CD4-positive, alpha-beta memory T cell (primary cell): ENCODE measurements at regions not wholly inside any gene's neighbourhood (a gene's known extent, or its start where the extent isn't known, plus 50 kb on each side); places are given as distances from the start of the nearest gene placed in this dataset.
"Not testable (repeated sequence)": the region's sequence is repeated elsewhere in the genome, so short reads cannot be mapped to it uniquely, and the experiment has no call there.

Experiments used
- CTCF ChIA-PET: fragments of 350-600 bp; sonication (Branson Sonifier 250); formaldehyde crosslinking; loops from one replicate; lab custom pipeline; 2021; ENCODE audit warnings: inconsistent platforms; ENCODE audit not compliant: partially characterized antibody; lab: Charles Lee
- POLR2A ChIA-PET: fragments of 350-600 bp; sonication (Branson Sonifier 250); formaldehyde crosslinking; loops from one replicate; lab custom pipeline; 2021; ENCODE audit not compliant: partially characterized antibody; lab: Charles Lee
- DNase-seq, 5 donors: peaks; one replicate each; pipeline versions ENCODE4 v3.0.0 to v3.0.0-alpha.2; 2020 to 2022; ENCODE audit warnings: mixed read lengths in 1 of 5
- H3K27ac ChIP-seq: one replicate; pipeline ENCODE4 v1.7.0; 2013; ENCODE audit warnings: low read depth, low read length
- H3K27me3 ChIP-seq: 2 replicates; pipeline ENCODE4 v1.7.0; 2013; ENCODE audit warnings: mild to moderate bottlenecking, low read length, moderate library complexity; ENCODE audit not compliant: insufficient read depth
- H3K36me3 ChIP-seq: 2 replicates; pipeline ENCODE4 v1.7.0; 2013; ENCODE audit warnings: mild to moderate bottlenecking, low read length, moderate library complexity; ENCODE audit not compliant: insufficient read depth
- H3K4me1 ChIP-seq: 2 replicates; pipeline ENCODE4 v1.7.0; 2013; ENCODE audit warnings: mild to moderate bottlenecking, low read length, moderate library complexity; ENCODE audit not compliant: insufficient read depth
- H3K4me3 ChIP-seq, 2 donors: one replicate each; pipeline ENCODE4 v1.7.0; 2013; ENCODE audit warnings: low read length in 2 of 2, mild to moderate bottlenecking in 1 of 2
- H3K9me3 ChIP-seq, 2 donors: one replicate each; pipeline ENCODE4 v1.7.0; 2013; ENCODE audit warnings: low read length in 2 of 2, control low read depth in 1 of 2; ENCODE audit not compliant: control insufficient read depth in 1 of 2
- H3K27ac Mint-ChIP-seq, 7 donors: one replicate each; pipeline ENCODE4 v1.8.0; 2020 to 2021; ENCODE audit warnings: mixed read lengths in 7 of 7, mild to moderate bottlenecking in 6 of 7, inconsistent platforms in 3 of 7, moderate library complexity in 3 of 7
- H3K27me3 Mint-ChIP-seq, 2 donors: one replicate each; pipeline ENCODE4 v1.8.0; 2020 to 2021; ENCODE audit warnings: mixed read lengths in 2 of 2
- H3K36me3 Mint-ChIP-seq, 2 donors: one replicate each; pipeline ENCODE4 v1.8.0; 2020 to 2021; ENCODE audit warnings: mixed read lengths in 2 of 2, inconsistent platforms in 1 of 2, mild to moderate bottlenecking in 1 of 2
- H3K4me1 Mint-ChIP-seq, 4 donors: one replicate each; pipeline ENCODE4 v1.8.0; 2020 to 2021; ENCODE audit warnings: mixed read lengths in 4 of 4, mild to moderate bottlenecking in 1 of 4
- H3K4me3 Mint-ChIP-seq, 8 donors: one replicate each; pipeline ENCODE4 v1.8.0; 2020 to 2021; ENCODE audit warnings: mixed read lengths in 8 of 8, mild to moderate bottlenecking in 7 of 8, moderate library complexity in 6 of 8, inconsistent platforms in 3 of 8
- H3K9me3 Mint-ChIP-seq, 8 donors: one replicate each; pipeline ENCODE4 v1.8.0; 2020 to 2021; ENCODE audit warnings: mixed read lengths in 8 of 8, mild to moderate bottlenecking in 5 of 8, inconsistent platforms in 3 of 8, moderate library complexity in 1 of 8
- intact Hi-C: fragments of 100-400 bp; cut with micrococcal nuclease; formaldehyde crosslinking; loops from one replicate; pipeline ENCODE4 v1.15.1; 2023

GRCh38 chr22:23494930-23495266 lies 85.2 kb downstream of the IGLL1 start:
- Histone ChIP-seq H3K4me3 (no peak overlapping the region), H3K9me3 (no peaks in the 10 kb centered on the region), H3K36me3 (no peaks in the 10 kb centered on the region), H3K4me1 (peaks cover 8% of the 10 kb centered on the region), H3K27ac (no peak overlapping the region), H3K27me3 (no peaks in the 10 kb centered on the region)
- H3K4me3 Mint-ChIP-seq, result peak overlapping the region in 1 of 8 donors; percentile 43
- DNase-seq, result no peak
- POLR2A ChIA-PET, result no interaction called here
- H3K27ac Mint-ChIP-seq, result no peak overlapping the region
- no peaks in the 10 kb centered on the region for H3K36me3 Mint-ChIP-seq
- peaks cover 11 to 27% (median 17%) of the 10 kb centered on the region in 4 donors for H3K4me1 Mint-ChIP-seq
- peaks cover 4 to 5% of the 10 kb centered on the region in 2 donors for H3K27me3 Mint-ChIP-seq
- H3K9me3 Mint-ChIP-seq, result no peaks in the 10 kb centered on the region
- CTCF ChIA-PET, result no interaction called here
- intact Hi-C loops, result no loop called here

GRCh38 chr22:23485490-23485889 lies 94.6 kb downstream of the IGLL1 start:
- H3K27me3 Mint-ChIP-seq, result peaks cover 14 to 23% of the 10 kb centered on the region in 2 donors

GRCh38 chr22:23484651-23485050 lies 95.4 kb downstream of the IGLL1 start:
- no peaks in the 10 kb centered on the region for H3K36me3 ChIP-seq
- H3K27me3 ChIP-seq, result no peaks in the 10 kb centered on the region
- H3K4me1 Mint-ChIP-seq, result peaks cover 3 to 6% (median 5%) of the 10 kb centered on the region in 4 donors
- intact Hi-C loops, result no loop called here
- H3K4me3 Mint-ChIP-seq, result no peak overlapping the region
- peaks cover 4% of the 10 kb centered on the region for H3K4me1 ChIP-seq
- CTCF ChIA-PET, result no interaction called here
- peaks cover 16 to 27% of the 10 kb centered on the region in 2 donors for H3K27me3 Mint-ChIP-seq
- no peak overlapping the region for H3K4me3 ChIP-seq
- DNase-seq, result no peak
- H3K27ac ChIP-seq, result no peak overlapping the region
- no peaks in the 10 kb centered on the region for H3K36me3 Mint-ChIP-seq
- no peak overlapping the region for H3K27ac Mint-ChIP-seq
- POLR2A ChIA-PET, result no interaction called here
- no peaks in the 10 kb centered on the region for H3K9me3 Mint-ChIP-seq
- no peaks in the 10 kb centered on the region for H3K9me3 ChIP-seq

More at GRCh38 chr22:23485490-23485889, 94.6 kb downstream of the IGLL1 start:
- Histone ChIP-seq H3K36me3 (no peaks in the 10 kb centered on the region), H3K27me3 (no peaks in the 10 kb centered on the region), H3K27ac (no peak overlapping the region), H3K9me3 (no peaks in the 10 kb centered on the region), H3K4me1 (peaks cover 4% of the 10 kb centered on the region), H3K4me3 (no peak overlapping the region)
- Mint-ChIP-seq H3K27ac (no peak overlapping the region), H3K4me1 (peaks cover 3 to 6% (median 5%) of the 10 kb centered on the region in 4 donors), H3K9me3 (no peaks in the 10 kb centered on the region), H3K36me3 (no peaks in the 10 kb centered on the region), H3K4me3 (no peak overlapping the region)
- ChIA-PET CTCF (no interaction called here), POLR2A (no interaction called here)
- no peak for DNase-seq
- intact Hi-C loops, result no loop called here

GRCh38 chr22:23481369-23481768 lies 98.7 kb downstream of the IGLL1 start:
- ChIA-PET POLR2A (no interaction called here), CTCF (no interaction called here)
- Mint-ChIP-seq H3K27ac (no peak overlapping the region), H3K4me3 (no peak overlapping the region), H3K4me1 (peaks cover 0 to 4% (median 4%) of the 10 kb centered on the region in 4 donors), H3K9me3 (peaks cover 0 to 1% (median 0%) of the 10 kb centered on the region in 8 donors), H3K36me3 (no peaks in the 10 kb centered on the region), H3K27me3 (peaks cover 13 to 23% of the 10 kb centered on the region in 2 donors)
- no peak for DNase-seq
- H3K9me3 ChIP-seq, result no peaks in the 10 kb centered on the region
- H3K4me1 ChIP-seq, result no peaks in the 10 kb centered on the region
- H3K27me3 ChIP-seq, result no peaks in the 10 kb centered on the region
- intact Hi-C loops, result no loop called here
- no peak overlapping the region for H3K27ac ChIP-seq
- H3K36me3 ChIP-seq, result no peaks in the 10 kb centered on the region
- no peak overlapping the region for H3K4me3 ChIP-seq

- intact Hi-C loops, result no loop called here
- peaks cover 0 to 4% (median 4%) of the 10 kb centered on the region in 4 donors for H3K4me1 Mint-ChIP-seq
- H3K36me3 Mint-ChIP-seq, result no peaks in the 10 kb centered on the region
- H3K9me3 Mint-ChIP-seq, result peaks cover 0 to 1% (median 0%) of the 10 kb centered on the region in 8 donors
- Histone ChIP-seq H3K9me3 (no peaks in the 10 kb centered on the region), H3K27me3 (no peaks in the 10 kb centered on the region), H3K27ac (no peak overlapping the region), H3K36me3 (no peaks in the 10 kb centered on the region), H3K4me1 (no peaks in the 10 kb centered on the region), H3K4me3 (no peak overlapping the region)
- no peak for DNase-seq
- H3K27ac Mint-ChIP-seq, result no peak overlapping the region
- ChIA-PET POLR2A (no interaction called here), CTCF (no interaction called here)
- no peak overlapping the region for H3K4me3 Mint-ChIP-seq
- H3K27me3 Mint-ChIP-seq, result peaks cover 6 to 19% of the 10 kb centered on the region in 2 donors
These were observed 101.9 kb downstream of the IGLL1 start for GRCh38 chr22:23478175-23478574.

GRCh38 chr22:23474531-23474930 lies 105.6 kb downstream of the IGLL1 start:
- H3K36me3 ChIP-seq, H3K4me1 Mint-ChIP-seq, CTCF ChIA-PET, H3K4me3 ChIP-seq, intact Hi-C loops, POLR2A ChIA-PET, H3K27me3 ChIP-seq, H3K9me3 ChIP-seq, H3K27ac Mint-ChIP-seq, H3K36me3 Mint-ChIP-seq, H3K4me3 Mint-ChIP-seq, H3K4me1 ChIP-seq, H3K9me3 Mint-ChIP-seq, H3K27me3 Mint-ChIP-seq, DNase-seq, H3K27ac ChIP-seq: not testable (repeated sequence)

GRCh38 chr22:23473901-23474300 lies 106.2 kb downstream of the IGLL1 start:
- no peaks in the 10 kb centered on the region for H3K36me3 Mint-ChIP-seq
- CTCF ChIA-PET, result no interaction called here
- intact Hi-C loops, result no loop called here
- H3K4me3 Mint-ChIP-seq, result no peak overlapping the region
- Histone ChIP-seq H3K4me1 (no peaks in the 10 kb centered on the region), H3K36me3 (no peaks in the 10 kb centered on the region), H3K27me3 (no peaks in the 10 kb centered on the region), H3K4me3 (no peak overlapping the region), H3K27ac (no peak overlapping the region), H3K9me3 (no peaks in the 10 kb centered on the region)
- no peaks in the 10 kb centered on the region for H3K9me3 Mint-ChIP-seq
- no peak overlapping the region for H3K27ac Mint-ChIP-seq
- no peaks in the 10 kb centered on the region for H3K27me3 Mint-ChIP-seq
- H3K4me1 Mint-ChIP-seq, result peaks cover 0 to 4% (median 4%) of the 10 kb centered on the region in 4 donors
- DNase-seq, result no peak
- POLR2A ChIA-PET, result no interaction called here

- H3K36me3 ChIP-seq, DNase-seq, H3K27ac Mint-ChIP-seq, CTCF ChIA-PET, H3K36me3 Mint-ChIP-seq, H3K4me1 Mint-ChIP-seq, H3K27me3 ChIP-seq, H3K9me3 ChIP-seq, H3K4me3 ChIP-seq, H3K27me3 Mint-ChIP-seq, H3K4me1 ChIP-seq, POLR2A ChIA-PET, H3K27ac ChIP-seq, intact Hi-C loops, H3K9me3 Mint-ChIP-seq, H3K4me3 Mint-ChIP-seq: not testable (repeated sequence)
These were observed 107.7 kb downstream of the IGLL1 start for GRCh38 chr22:23472376-23472775.
